WTC11 (cell line): ENCODE measurements at regions not wholly inside any gene's neighbourhood (a gene's known extent, or its start where the extent isn't known, plus 50 kb on each side); places are given as distances from the start of the nearest gene placed in this dataset.

Experiments used
- ATAC-seq: fragments of 200-7000 bp; cut with Tn5 transposase; 2 replicates; pipeline ENCODE4 v1.10.0; 2021; ENCODE audit warnings: mild to moderate bottlenecking, moderate library complexity
- CTCF ChIA-PET: fragments of 300-600 bp; sonication (Branson Sonifier 250); formaldehyde crosslinking; loops from one replicate; lab custom pipeline; 2021; ENCODE audit warnings: antibody characterized with exemption; lab: Charles Lee
- POLR2A ChIA-PET: fragments of 350-600 bp; sonication (Branson Sonifier 250); formaldehyde crosslinking; loops from one replicate; lab custom pipeline; 2021; ENCODE audit warnings: antibody characterized with exemption; lab: Charles Lee
- DNase-seq: peaks from one replicate; pipeline ENCODE4 v3.0.0; 2021; ENCODE audit warnings: low spot score
- H3K27ac Mint-ChIP-seq: 2 replicates; pipeline ENCODE4 v1.8.0; 2021; ENCODE audit warnings: mixed read lengths
- H3K27me3 Mint-ChIP-seq: 2 replicates; pipeline ENCODE4 v1.8.0; 2021; ENCODE audit warnings: low read depth, mild to moderate bottlenecking, moderate library complexity, mixed read lengths
- H3K36me3 Mint-ChIP-seq: 2 replicates; pipeline ENCODE4 v1.8.0; 2021; ENCODE audit warnings: mixed read lengths
- H3K4me1 Mint-ChIP-seq: 2 replicates; pipeline ENCODE4 v1.8.0; 2022; ENCODE audit warnings: mixed read lengths
- H3K4me3 Mint-ChIP-seq: 2 replicates; pipeline ENCODE4 v1.8.0; 2021; ENCODE audit warnings: mild to moderate bottlenecking, moderate library complexity, mixed read lengths
- H3K9me3 Mint-ChIP-seq: 2 replicates; pipeline ENCODE4 v1.8.0; 2021; ENCODE audit warnings: mixed read lengths
- ATF6 ChIP-seq: sonication (generic); formaldehyde crosslinking; IDR thresholded peaks from 2 replicates; pipeline ENCODE4 v1.8.1; 2023; ENCODE audit warnings: mild to moderate bottlenecking, missing genetic modification reagents
- CBFB ChIP-seq: sonication (generic); formaldehyde crosslinking; IDR thresholded peaks from 2 replicates; pipeline ENCODE4 v1.8.1; 2022; ENCODE audit warnings: mild to moderate bottlenecking, low read depth, missing genetic modification reagents
- ELF4 ChIP-seq: sonication (generic); formaldehyde crosslinking; IDR thresholded peaks from 2 replicates; pipeline ENCODE4 v1.8.1; 2022; ENCODE audit warnings: low read depth, mild to moderate bottlenecking, moderate library complexity, missing genetic modification reagents
- FOXJ3 ChIP-seq: sonication (generic); formaldehyde crosslinking; IDR thresholded peaks from 2 replicates; pipeline ENCODE4 v1.9.0; 2021; ENCODE audit warnings: missing genetic modification reagents, mild to moderate bottlenecking, borderline replicate concordance
- HMGA2 ChIP-seq: fragments of 250-450 bp; sonication (Bioruptor Pico); IDR thresholded peaks from 2 replicates; pipeline ENCODE4 v1.4.0; 2021; ENCODE audit warnings: mild to moderate bottlenecking, moderate library complexity
- IRF2 ChIP-seq: sonication (generic); formaldehyde crosslinking; IDR thresholded peaks from 2 replicates; pipeline ENCODE4 v1.8.0; 2022; ENCODE audit warnings: low read depth, missing genetic modification reagents, borderline replicate concordance
- MXD4 ChIP-seq: fragments of 250-450 bp; sonication (Bioruptor Pico); IDR thresholded peaks from 2 replicates; pipeline ENCODE4 v1.8.0; 2021; ENCODE audit warnings: mild to moderate bottlenecking, moderate library complexity, borderline replicate concordance
- MYBL2 ChIP-seq: sonication (generic); formaldehyde crosslinking; IDR thresholded peaks from 2 replicates; pipeline ENCODE4 v1.8.1; 2023; ENCODE audit warnings: mild to moderate bottlenecking, moderate library complexity, missing genetic modification reagents
- NR3C1 ChIP-seq: sonication (generic); formaldehyde crosslinking; conservative IDR thresholded peaks from 2 replicates; pipeline ENCODE4 v1.8.1; 2023; ENCODE audit warnings: low read depth, mild to moderate bottlenecking, missing genetic modification reagents
- PRDM15 ChIP-seq: sonication (generic); formaldehyde crosslinking; IDR thresholded peaks from 2 replicates; pipeline ENCODE4 v1.8.0; 2022; ENCODE audit warnings: missing genetic modification reagents
- PRRX2 ChIP-seq: fragments of 250-450 bp; sonication (Bioruptor Pico); IDR thresholded peaks from 2 replicates; pipeline ENCODE4 v1.8.0; 2021; ENCODE audit warnings: mild to moderate bottlenecking
- SP1 ChIP-seq: sonication (generic); formaldehyde crosslinking; conservative IDR thresholded peaks from 2 replicates; pipeline ENCODE4 v1.8.1; 2022; ENCODE audit warnings: missing genetic modification reagents
- TCF7 ChIP-seq: sonication (generic); formaldehyde crosslinking; IDR thresholded peaks from 2 replicates; pipeline ENCODE4 v1.8.0; 2022; ENCODE audit warnings: mild to moderate bottlenecking, low read depth, missing genetic modification reagents, moderate library complexity
- TEAD4 ChIP-seq: sonication (generic); formaldehyde crosslinking; IDR thresholded peaks from 2 replicates; pipeline ENCODE4 v1.8.0; 2022; ENCODE audit warnings: mild to moderate bottlenecking, missing genetic modification reagents
- ZBTB21 ChIP-seq: sonication (generic); formaldehyde crosslinking; IDR thresholded peaks from 2 replicates; pipeline ENCODE4 v1.8.1; 2023; ENCODE audit warnings: mild to moderate bottlenecking, missing genetic modification reagents, borderline replicate concordance
- ZNF263 ChIP-seq: sonication (generic); formaldehyde crosslinking; IDR thresholded peaks from 2 replicates; pipeline ENCODE4 v1.8.1; 2022; ENCODE audit warnings: low read depth, mild to moderate bottlenecking, moderate library complexity, missing genetic modification reagents
- ZNF317 ChIP-seq: sonication (generic); formaldehyde crosslinking; IDR thresholded peaks from 2 replicates; pipeline ENCODE4 v1.8.1; 2023; ENCODE audit warnings: low read depth, mild to moderate bottlenecking, moderate library complexity, missing genetic modification reagents, borderline replicate concordance
- TF ChIP-seq, protein P1 (sequence below): sonication (generic); formaldehyde crosslinking; IDR thresholded peaks from 2 replicates; pipeline ENCODE4 v1.8.0; 2022; ENCODE audit warnings: mild to moderate bottlenecking, missing genetic modification reagents
- TF ChIP-seq, protein P2 (sequence below): fragments of 250-450 bp; sonication (Bioruptor Pico); IDR thresholded peaks from 2 replicates; pipeline ENCODE4 v1.9.0; 2021; ENCODE audit warnings: mild to moderate bottlenecking
- TF ChIP-seq, protein P3 (sequence below): sonication (generic); formaldehyde crosslinking; IDR thresholded peaks from 2 replicates; pipeline ENCODE4 v1.8.1; 2023; ENCODE audit warnings: mild to moderate bottlenecking, missing genetic modification reagents, borderline replicate concordance
- TF ChIP-seq, protein P4 (sequence below): sonication (generic); formaldehyde crosslinking; IDR thresholded peaks from 2 replicates; pipeline ENCODE4 v1.8.1; 2023; ENCODE audit warnings: mild to moderate bottlenecking, missing genetic modification reagents, moderate library complexity

DNA sequence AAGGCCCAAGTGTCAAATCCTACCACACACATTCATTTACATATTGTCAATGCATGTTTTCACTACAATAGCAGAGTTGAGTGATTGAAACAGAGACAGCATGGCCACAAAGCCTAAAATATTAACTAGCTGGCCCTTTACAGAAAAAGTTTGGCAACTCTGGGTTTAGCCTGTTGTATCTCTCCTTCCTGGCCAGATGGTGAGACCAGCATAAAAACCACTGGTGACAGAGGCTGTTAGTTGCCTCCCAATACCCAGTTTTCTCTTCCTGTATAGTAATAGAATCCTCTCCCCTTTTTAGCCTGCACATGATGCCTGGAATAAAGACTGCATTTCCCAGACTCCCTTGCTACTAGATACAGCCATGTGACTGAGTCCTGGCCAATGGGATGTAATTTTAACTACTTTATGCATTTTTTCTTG, 100.0 kb upstream of the TAB2 start:
- ChIA-PET POLR2A (no interaction called here), CTCF (interaction anchor here (2.0 kb wide), 1 partner anchor 215 kb away, joined by 9 read pairs; no protein-coding TSS in a partner anchor)
- H3K4me1 Mint-ChIP-seq = peaks cover 10% of the 10 kb centered on the region
- H3K4me3 Mint-ChIP-seq = no peak overlapping the region
- TF ChIP-seq, protein P1, sequence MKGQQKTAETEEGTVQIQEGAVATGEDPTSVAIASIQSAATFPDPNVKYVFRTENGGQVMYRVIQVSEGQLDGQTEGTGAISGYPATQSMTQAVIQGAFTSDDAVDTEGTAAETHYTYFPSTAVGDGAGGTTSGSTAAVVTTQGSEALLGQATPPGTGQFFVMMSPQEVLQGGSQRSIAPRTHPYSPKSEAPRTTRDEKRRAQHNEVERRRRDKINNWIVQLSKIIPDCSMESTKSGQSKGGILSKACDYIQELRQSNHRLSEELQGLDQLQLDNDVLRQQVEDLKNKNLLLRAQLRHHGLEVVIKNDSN (CRISPR knock-in tag) = peak; percentile 84
- no peak for TF ChIP-seq ELF4 (CRISPR knock-in tag)
- no peak for TF ChIP-seq ZBTB21 (CRISPR knock-in tag)
- TF ChIP-seq, protein P2, sequence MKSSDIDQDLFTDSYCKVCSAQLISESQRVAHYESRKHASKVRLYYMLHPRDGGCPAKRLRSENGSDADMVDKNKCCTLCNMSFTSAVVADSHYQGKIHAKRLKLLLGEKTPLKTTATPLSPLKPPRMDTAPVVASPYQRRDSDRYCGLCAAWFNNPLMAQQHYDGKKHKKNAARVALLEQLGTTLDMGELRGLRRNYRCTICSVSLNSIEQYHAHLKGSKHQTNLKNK = no peak
- TF ChIP-seq, protein P3, sequence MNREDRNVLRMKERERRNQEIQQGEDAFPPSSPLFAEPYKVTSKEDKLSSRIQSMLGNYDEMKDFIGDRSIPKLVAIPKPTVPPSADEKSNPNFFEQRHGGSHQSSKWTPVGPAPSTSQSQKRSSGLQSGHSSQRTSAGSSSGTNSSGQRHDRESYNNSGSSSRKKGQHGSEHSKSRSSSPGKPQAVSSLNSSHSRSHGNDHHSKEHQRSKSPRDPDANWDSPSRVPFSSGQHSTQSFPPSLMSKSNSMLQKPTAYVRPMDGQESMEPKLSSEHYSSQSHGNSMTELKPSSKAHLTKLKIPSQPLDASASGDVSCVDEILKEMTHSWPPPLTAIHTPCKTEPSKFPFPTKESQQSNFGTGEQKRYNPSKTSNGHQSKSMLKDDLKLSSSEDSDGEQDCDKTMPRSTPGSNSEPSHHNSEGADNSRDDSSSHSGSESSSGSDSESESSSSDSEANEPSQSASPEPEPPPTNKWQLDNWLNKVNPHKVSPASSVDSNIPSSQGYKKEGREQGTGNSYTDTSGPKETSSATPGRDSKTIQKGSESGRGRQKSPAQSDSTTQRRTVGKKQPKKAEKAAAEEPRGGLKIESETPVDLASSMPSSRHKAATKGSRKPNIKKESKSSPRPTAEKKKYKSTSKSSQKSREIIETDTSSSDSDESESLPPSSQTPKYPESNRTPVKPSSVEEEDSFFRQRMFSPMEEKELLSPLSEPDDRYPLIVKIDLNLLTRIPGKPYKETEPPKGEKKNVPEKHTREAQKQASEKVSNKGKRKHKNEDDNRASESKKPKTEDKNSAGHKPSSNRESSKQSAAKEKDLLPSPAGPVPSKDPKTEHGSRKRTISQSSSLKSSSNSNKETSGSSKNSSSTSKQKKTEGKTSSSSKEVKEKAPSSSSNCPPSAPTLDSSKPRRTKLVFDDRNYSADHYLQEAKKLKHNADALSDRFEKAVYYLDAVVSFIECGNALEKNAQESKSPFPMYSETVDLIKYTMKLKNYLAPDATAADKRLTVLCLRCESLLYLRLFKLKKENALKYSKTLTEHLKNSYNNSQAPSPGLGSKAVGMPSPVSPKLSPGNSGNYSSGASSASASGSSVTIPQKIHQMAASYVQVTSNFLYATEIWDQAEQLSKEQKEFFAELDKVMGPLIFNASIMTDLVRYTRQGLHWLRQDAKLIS (CRISPR knock-in tag) = no peak
- TF ChIP-seq, protein P4, sequence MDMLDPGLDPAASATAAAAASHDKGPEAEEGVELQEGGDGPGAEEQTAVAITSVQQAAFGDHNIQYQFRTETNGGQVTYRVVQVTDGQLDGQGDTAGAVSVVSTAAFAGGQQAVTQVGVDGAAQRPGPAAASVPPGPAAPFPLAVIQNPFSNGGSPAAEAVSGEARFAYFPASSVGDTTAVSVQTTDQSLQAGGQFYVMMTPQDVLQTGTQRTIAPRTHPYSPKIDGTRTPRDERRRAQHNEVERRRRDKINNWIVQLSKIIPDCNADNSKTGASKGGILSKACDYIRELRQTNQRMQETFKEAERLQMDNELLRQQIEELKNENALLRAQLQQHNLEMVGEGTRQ (CRISPR knock-in tag) = peak; percentile 85
- TF ChIP-seq ZNF317 (CRISPR knock-in tag) = no peak
- H3K9me3 Mint-ChIP-seq = 0 out of 2 replicates have a peak, but pooled peaks cover 3% of the 10 kb centered on the region
- DNase-seq (no peak), ATAC-seq (peak; percentile 41; the same call in 1 of the 2 replicates)
- no peaks in the 10 kb centered on the region for H3K27me3 Mint-ChIP-seq
- H3K36me3 Mint-ChIP-seq = no peaks in the 10 kb centered on the region
- H3K27ac Mint-ChIP-seq = no peak overlapping the region

DNA sequence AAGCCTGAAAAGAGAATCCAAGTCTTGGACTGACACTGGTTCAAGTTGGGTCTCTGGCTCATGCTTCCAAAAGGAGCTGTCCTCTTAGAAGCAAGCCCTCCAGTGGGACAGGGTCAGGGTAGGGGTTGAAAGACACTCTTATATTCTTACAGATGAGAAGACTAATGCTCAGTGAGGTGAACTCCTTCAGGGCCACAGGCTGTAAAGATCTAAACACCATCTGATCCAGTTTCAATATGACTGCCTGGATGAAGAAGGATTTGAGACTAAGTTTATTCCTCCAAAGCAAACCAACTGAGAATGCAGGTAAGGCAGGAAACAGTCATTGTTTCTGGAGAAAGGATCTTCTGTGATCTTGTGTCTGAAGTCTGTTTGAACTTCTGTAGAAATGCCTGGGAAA, 99.0 kb upstream of the TAB2 start:
- TF ChIP-seq NR3C1 (CRISPR knock-in tag) = no peak
- no peak for TF ChIP-seq ELF4 (CRISPR knock-in tag)
- TF ChIP-seq CBFB (CRISPR knock-in tag) = no peak
- no peak for TF ChIP-seq IRF2 (CRISPR knock-in tag)
- TF ChIP-seq TEAD4 (CRISPR knock-in tag) = no peak
- no peak for TF ChIP-seq HMGA2
- no peak for TF ChIP-seq ATF6 (CRISPR knock-in tag)
- TF ChIP-seq PRRX2 = no peak
- TF ChIP-seq MXD4 (CRISPR knock-in tag) = no peak
- TF ChIP-seq PRDM15 (CRISPR knock-in tag) = no peak
- no peak for TF ChIP-seq TCF7 (CRISPR knock-in tag)
- TF ChIP-seq FOXJ3 = no peak
- TF ChIP-seq MYBL2 (CRISPR knock-in tag) = no peak
- no peak for TF ChIP-seq ZNF263 (CRISPR knock-in tag)
- no peak for TF ChIP-seq SP1 (CRISPR knock-in tag)
- no peak overlapping the region for H3K27ac Mint-ChIP-seq
- H3K9me3 Mint-ChIP-seq = 0 out of 2 replicates have a peak, but pooled peaks cover 3% of the 10 kb centered on the region
- DNase-seq = no peak
- no peak overlapping the region for H3K4me3 Mint-ChIP-seq
- no peaks in the 10 kb centered on the region for H3K36me3 Mint-ChIP-seq
- no peak for ATAC-seq
- no peaks in the 10 kb centered on the region for H3K27me3 Mint-ChIP-seq
- ChIA-PET POLR2A (no interaction called here), CTCF (no interaction called here)
- peaks cover 10% of the 10 kb centered on the region for H3K4me1 Mint-ChIP-seq
